Activated CD8-positive, alpha-beta T cell treated with anti-CD3 and anti-CD28 coated beads for 36 hours (primary cell): ENCODE measurements at regions not wholly inside any gene's neighbourhood (a gene's known extent, or its start where the extent isn't known, plus 50 kb on each side); places are given as distances from the start of the nearest gene placed in this dataset.

ENCODE experiments used
- ATAC-seq: fragments of 200-7000 bp; cut with Tn5 transposase; one replicate; pipeline ENCODE4 v1.10.0; 2021; ENCODE audit warnings: mild to moderate bottlenecking, moderate library complexity
- CTCF ChIA-PET: fragments of 350-600 bp; sonication (Branson Sonifier 250); formaldehyde crosslinking; loops from one replicate; lab custom pipeline; 2021; ENCODE audit warnings: antibody characterized with exemption; lab: Charles Lee
- POLR2A ChIA-PET: fragments of 350-600 bp; sonication (Branson Sonifier 250); formaldehyde crosslinking; loops from one replicate; lab custom pipeline; 2021; ENCODE audit warnings: antibody characterized with exemption; lab: Charles Lee
- DNase-seq: peaks from one replicate; pipeline ENCODE4 v3.0.0-alpha.2; 2020
- H3K27ac Mint-ChIP-seq: one replicate; pipeline ENCODE4 v1.8.0; 2021; ENCODE audit warnings: mild to moderate bottlenecking, mixed read lengths
- H3K27me3 Mint-ChIP-seq: one replicate; pipeline ENCODE4 v1.8.0; 2021; ENCODE audit warnings: mixed read lengths
- H3K36me3 Mint-ChIP-seq: one replicate; pipeline ENCODE4 v1.8.0; 2021; ENCODE audit warnings: low read depth, mixed read lengths
- H3K4me1 Mint-ChIP-seq: one replicate; pipeline ENCODE4 v1.8.0; 2021; ENCODE audit warnings: low read depth, mixed read lengths
- H3K4me3 Mint-ChIP-seq: one replicate; pipeline ENCODE4 v1.8.0; 2021; ENCODE audit warnings: mild to moderate bottlenecking, moderate library complexity, mixed read lengths
- H3K9me3 Mint-ChIP-seq: one replicate; pipeline ENCODE4 v1.8.0; 2021; ENCODE audit warnings: mixed read lengths
- intact Hi-C: fragments of 100-400 bp; cut with micrococcal nuclease; formaldehyde crosslinking; loops from one replicate; pipeline ENCODE4 v1.10.0; 2022
- TF ChIP-seq, protein P1 (sequence below): fragments of 200-600 bp; IDR thresholded peaks from one replicate; pipeline ENCODE4 v1.8.0; 2022; ENCODE audit warnings: antibody characterized with exemption, mild to moderate bottlenecking

DNA sequence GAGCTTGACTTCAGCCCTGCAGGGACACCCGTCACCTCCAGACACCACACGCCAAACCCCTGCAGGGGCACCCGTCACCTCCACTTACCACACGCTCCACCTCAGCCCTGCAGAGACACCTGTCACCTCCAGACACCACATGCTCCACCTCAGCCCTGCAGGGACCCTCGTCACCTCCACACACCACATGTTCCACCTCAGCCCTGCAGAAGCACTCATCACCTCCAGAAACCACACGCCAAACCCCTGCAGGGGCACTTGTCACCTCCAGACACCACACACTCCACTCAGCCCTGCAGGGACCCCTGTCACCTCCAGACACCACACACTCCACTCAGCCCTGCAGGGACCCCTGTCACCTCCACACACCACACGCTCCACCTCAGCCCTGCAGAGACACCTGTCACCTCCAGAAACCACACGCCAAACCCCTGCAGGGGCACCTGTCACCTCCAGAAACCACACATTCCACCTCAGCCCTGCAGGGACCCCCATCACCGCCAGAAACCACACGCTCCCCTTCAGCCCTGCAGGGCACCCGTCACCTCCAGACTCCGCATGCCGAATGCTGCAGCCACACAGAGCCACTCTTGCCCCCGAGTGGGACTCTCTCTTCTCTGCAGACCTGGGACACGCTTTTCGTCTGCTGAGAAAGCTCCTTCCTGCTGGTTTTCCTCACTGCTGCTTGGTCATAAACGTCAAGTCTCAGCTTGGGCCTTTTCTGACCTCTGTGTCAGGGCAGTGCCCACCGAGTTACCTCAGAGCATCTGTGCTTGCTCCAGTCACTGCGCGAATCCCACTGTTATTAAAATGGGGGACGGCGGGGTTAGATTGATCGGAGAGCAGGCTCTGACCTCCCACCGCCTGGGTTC, 77.5 kb upstream of the SALL3 start:
- ATAC-seq (no peak), DNase-seq (no peak)
- TF ChIP-seq, protein P1, sequence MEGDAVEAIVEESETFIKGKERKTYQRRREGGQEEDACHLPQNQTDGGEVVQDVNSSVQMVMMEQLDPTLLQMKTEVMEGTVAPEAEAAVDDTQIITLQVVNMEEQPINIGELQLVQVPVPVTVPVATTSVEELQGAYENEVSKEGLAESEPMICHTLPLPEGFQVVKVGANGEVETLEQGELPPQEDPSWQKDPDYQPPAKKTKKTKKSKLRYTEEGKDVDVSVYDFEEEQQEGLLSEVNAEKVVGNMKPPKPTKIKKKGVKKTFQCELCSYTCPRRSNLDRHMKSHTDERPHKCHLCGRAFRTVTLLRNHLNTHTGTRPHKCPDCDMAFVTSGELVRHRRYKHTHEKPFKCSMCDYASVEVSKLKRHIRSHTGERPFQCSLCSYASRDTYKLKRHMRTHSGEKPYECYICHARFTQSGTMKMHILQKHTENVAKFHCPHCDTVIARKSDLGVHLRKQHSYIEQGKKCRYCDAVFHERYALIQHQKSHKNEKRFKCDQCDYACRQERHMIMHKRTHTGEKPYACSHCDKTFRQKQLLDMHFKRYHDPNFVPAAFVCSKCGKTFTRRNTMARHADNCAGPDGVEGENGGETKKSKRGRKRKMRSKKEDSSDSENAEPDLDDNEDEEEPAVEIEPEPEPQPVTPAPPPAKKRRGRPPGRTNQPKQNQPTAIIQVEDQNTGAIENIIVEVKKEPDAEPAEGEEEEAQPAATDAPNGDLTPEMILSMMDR, result no peak
- ChIA-PET CTCF (no interaction called here), POLR2A (no interaction called here)
- no peak overlapping the region for H3K27ac Mint-ChIP-seq
- no peaks in the 10 kb centered on the region for H3K36me3 Mint-ChIP-seq
- intact Hi-C loops, result no loop called here
- peaks cover 9% of the 10 kb centered on the region for H3K27me3 Mint-ChIP-seq
- no peaks in the 10 kb centered on the region for H3K4me1 Mint-ChIP-seq
- H3K9me3 Mint-ChIP-seq, result no peaks in the 10 kb centered on the region
- H3K4me3 Mint-ChIP-seq, result no peak overlapping the region

DNA sequence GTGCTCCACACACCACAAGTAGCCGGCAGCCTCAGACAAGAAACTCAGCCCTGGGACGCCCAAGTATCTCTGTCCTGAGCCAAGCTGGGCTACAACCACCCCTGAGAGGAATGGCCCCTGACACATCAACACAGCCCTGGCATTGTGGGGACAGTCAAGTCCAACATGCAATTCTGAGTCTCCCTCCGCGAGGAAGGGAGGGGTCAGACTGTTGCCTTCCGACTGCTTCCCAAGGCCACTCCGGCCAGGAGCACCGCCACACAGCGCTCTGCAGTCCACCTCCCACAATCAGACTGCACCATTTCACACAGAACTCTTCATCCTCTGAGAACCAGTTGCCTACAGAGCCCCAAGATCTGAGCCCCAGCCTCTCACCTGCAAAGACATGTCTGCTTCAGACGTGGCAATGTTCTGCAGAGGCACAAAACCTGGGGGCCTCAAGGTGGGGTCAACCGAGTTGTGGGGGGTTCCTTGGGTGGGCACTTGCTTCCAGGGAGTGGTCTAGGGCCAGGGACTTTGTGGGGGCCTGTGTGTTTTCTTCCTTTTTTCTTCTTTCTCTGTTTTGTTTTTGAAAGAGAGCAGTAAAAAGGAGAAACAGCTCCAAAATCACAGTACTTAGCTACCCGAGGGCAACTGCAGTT, 76.7 kb upstream of the SALL3 start:
- DNase-seq (no peak), ATAC-seq (no peak)
- intact Hi-C loops, result no loop called here
- H3K36me3 Mint-ChIP-seq, result no peaks in the 10 kb centered on the region
- peaks cover 9% of the 10 kb centered on the region for H3K27me3 Mint-ChIP-seq
- H3K4me1 Mint-ChIP-seq, result no peaks in the 10 kb centered on the region
- ChIA-PET POLR2A (no interaction called here), CTCF (no interaction called here)
- TF ChIP-seq, protein P1, result no peak
- no peak overlapping the region for H3K4me3 Mint-ChIP-seq
- H3K9me3 Mint-ChIP-seq, result no peaks in the 10 kb centered on the region
- H3K27ac Mint-ChIP-seq, result no peak overlapping the region

DNA sequence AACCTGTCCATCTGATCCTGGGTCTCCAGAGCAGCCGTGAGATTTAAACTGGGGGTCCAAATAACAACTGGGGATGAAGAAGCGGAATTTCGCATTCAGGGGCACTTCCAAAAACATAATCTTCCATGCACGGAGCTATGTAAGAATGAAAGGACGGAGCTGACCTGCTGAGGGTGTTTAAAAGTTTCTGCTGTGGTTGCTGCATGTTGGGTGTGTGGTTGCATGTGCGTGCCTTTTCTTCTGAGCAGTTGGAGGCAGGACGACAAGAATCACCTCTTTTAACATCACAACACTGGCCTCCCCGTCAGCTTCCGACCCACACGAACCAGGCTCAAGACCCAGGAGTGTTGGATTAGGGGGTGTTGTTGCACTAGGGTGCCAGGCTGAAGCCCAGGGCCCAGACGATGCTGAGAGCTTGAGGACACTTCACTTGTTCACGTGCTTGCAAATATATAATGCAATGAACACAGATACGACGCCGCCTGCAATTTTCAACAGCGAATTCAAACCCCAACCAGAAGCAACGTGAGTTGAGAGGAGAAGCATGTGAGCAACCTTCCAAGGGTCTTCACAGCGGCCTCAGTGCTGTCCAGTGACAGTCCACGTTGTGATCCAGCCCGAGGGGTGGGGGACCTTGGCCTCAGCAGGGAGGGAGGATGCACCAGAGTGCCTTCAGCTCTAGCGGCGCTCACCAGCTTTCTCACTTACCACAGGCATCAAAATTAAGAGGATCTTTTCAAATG, 76.0 kb upstream of the SALL3 start:
- TF ChIP-seq, protein P1, result no peak
- Mint-ChIP-seq H3K27ac (no peak overlapping the region), H3K9me3 (no peaks in the 10 kb centered on the region), H3K27me3 (peaks cover 9% of the 10 kb centered on the region), H3K4me1 (no peaks in the 10 kb centered on the region), H3K4me3 (no peak overlapping the region), H3K36me3 (no peaks in the 10 kb centered on the region)
- ChIA-PET CTCF (no interaction called here), POLR2A (no interaction called here)
- ATAC-seq (no peak), DNase-seq (no peak)
- intact Hi-C loops, result no loop called here

DNA sequence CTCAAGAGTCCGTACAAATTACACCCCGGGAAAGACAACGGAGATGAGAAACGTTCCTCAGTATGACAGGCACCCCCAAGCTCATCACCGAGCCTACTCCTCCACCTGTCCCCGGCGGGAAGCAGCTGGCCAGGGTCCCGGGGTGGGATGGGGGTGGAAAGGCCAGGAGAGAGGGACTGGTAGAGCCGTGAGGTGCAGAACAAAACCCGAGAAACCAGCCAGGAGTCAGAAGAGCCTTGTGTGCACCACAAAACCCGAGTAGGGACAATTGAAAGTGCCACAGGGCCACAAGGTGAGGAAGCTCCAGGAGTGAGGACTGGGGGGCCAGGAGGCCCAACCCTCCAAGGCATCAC, 75.5 kb upstream of the SALL3 start:
- no peak for DNase-seq
- TF ChIP-seq, protein P1, result no peak
- Mint-ChIP-seq H3K4me3 (no peak overlapping the region), H3K36me3 (no peaks in the 10 kb centered on the region), H3K27me3 (peaks cover 9% of the 10 kb centered on the region), H3K4me1 (no peaks in the 10 kb centered on the region), H3K27ac (no peak overlapping the region), H3K9me3 (no peaks in the 10 kb centered on the region)
- ChIA-PET POLR2A (no interaction called here), CTCF (no interaction called here)
- intact Hi-C loops, result no loop called here
- ATAC-seq, result no peak

DNA sequence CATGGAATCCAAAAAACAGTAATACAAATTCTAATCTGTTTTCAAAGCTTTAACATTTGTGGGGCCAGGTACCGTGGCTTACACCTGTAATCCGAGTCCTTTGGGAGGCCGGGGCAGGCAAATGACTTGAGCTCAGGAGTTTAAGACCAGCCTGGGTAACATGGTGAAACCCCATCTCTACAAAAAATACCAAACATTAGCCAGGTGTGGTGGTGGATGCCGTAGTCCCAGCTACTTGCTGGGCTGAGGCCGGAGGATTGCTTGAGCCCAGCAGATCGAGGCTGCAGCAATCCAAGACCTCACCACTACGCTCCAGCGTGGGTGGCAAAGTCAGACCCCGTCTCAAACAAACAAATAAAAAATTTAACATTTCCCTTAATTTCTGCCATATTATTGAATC, 74.3 kb upstream of the SALL3 start:
- TF ChIP-seq, protein P1, result no peak
- ChIA-PET POLR2A (no interaction called here), CTCF (no interaction called here)
- Mint-ChIP-seq H3K9me3 (no peaks in the 10 kb centered on the region), H3K27me3 (peaks cover 9% of the 10 kb centered on the region), H3K36me3 (no peaks in the 10 kb centered on the region), H3K27ac (no peak overlapping the region), H3K4me3 (no peak overlapping the region), H3K4me1 (no peaks in the 10 kb centered on the region)
- ATAC-seq, result no peak
- DNase-seq, result no peak
- intact Hi-C loops, result no loop called here
